ENCODE measurements at regions not wholly inside any gene's neighbourhood (a gene's known extent, or its start where the extent isn't known, plus 50 kb on each side); places are given as distances from the start of the nearest gene placed in this dataset.

- no peaks in the 10 kb centered on the region for H3K27me3 ChIP-seq
- no peaks in the 10 kb centered on the region for H3K36me3 ChIP-seq
- H3K4me1 ChIP-seq: no peaks in the 10 kb centered on the region
- H3K9me3 ChIP-seq: no peaks in the 10 kb centered on the region
- H3K4me3 ChIP-seq: no peak overlapping the region
- intact Hi-C loops (cut with DNase I): no loop called here
- no peak for DNase-seq (ENCODE audit: low spot score in 2 of 2)
- no peak for TF ChIP-seq CTCF (IDR thresholded peaks at IDR 0.05)
- no peak overlapping the region for H3K27ac ChIP-seq
These were observed 301.0 kb downstream of the LMO4 start for GRCh38 chr1:87629673-87630072.

GRCh38 chr1:87632232-87632631 lies 303.6 kb downstream of the LMO4 start:
- Histone ChIP-seq H3K27me3 (no peaks in the 10 kb centered on the region), H3K27ac (no peak overlapping the region), H3K4me1 (no peaks in the 10 kb centered on the region), H3K9me3 (no peaks in the 10 kb centered on the region), H3K4me3 (no peak overlapping the region), H3K36me3 (no peaks in the 10 kb centered on the region)
- intact Hi-C loops (cut with DNase I): no loop called here
- no peak for TF ChIP-seq CTCF (IDR thresholded peaks at IDR 0.05)
- DNase-seq (ENCODE audit: low spot score in 2 of 2): no peak

- Histone ChIP-seq H3K4me3 (no peak overlapping the region), H3K27me3 (no peaks in the 10 kb centered on the region), H3K27ac (no peak overlapping the region), H3K9me3 (no peaks in the 10 kb centered on the region), H3K4me1 (no peaks in the 10 kb centered on the region), H3K36me3 (no peaks in the 10 kb centered on the region)
- intact Hi-C loops (cut with DNase I): no loop called here
- no peak for DNase-seq (ENCODE audit: low spot score in 2 of 2)
- no peak for TF ChIP-seq CTCF (IDR thresholded peaks at IDR 0.05)
These were observed 307.7 kb downstream of the LMO4 start for GRCh38 chr1:87636198-87636892.

- H3K27me3 ChIP-seq: no peaks in the 10 kb centered on the region
- no peak for TF ChIP-seq CTCF (IDR thresholded peaks at IDR 0.05)
- H3K27ac ChIP-seq: no peak overlapping the region
- no peaks in the 10 kb centered on the region for H3K36me3 ChIP-seq
- peaks cover 0 to under 1% of the 10 kb centered on the region in 2 donors for H3K4me1 ChIP-seq
- H3K9me3 ChIP-seq: no peaks in the 10 kb centered on the region
- no peak for DNase-seq (ENCODE audit: low spot score in 2 of 2)
- intact Hi-C loops (cut with DNase I): no loop called here
- no peak overlapping the region for H3K4me3 ChIP-seq
These were observed 310.0 kb downstream of the LMO4 start for GRCh38 chr1:87638636-87639035.

- H3K4me1 ChIP-seq: peaks cover 0 to 5% of the 10 kb centered on the region in 2 donors
- no peak for TF ChIP-seq CTCF (IDR thresholded peaks at IDR 0.05)
- H3K27ac ChIP-seq: no peak overlapping the region
- no peak overlapping the region for H3K4me3 ChIP-seq
- no peaks in the 10 kb centered on the region for H3K27me3 ChIP-seq
- H3K9me3 ChIP-seq: no peaks in the 10 kb centered on the region
- H3K36me3 ChIP-seq: no peaks in the 10 kb centered on the region
- intact Hi-C loops (cut with DNase I): loop anchor here (5.0 to 10.0 kb wide), 2 partner anchors 310 to 313 kb away; no protein-coding TSS in a partner anchor
- DNase-seq (ENCODE audit: low spot score in 2 of 2): no peak
These were observed 313.3 kb downstream of the LMO4 start for GRCh38 chr1:87641996-87642395.

Data from ascending aorta (tissue), 2 donors.